HEK293T (cell line): ENCODE measurements at regions not wholly inside any gene's neighbourhood (a gene's known extent, or its start where the extent isn't known, plus 50 kb on each side); places are given as distances from the start of the nearest gene placed in this dataset.

Source experiments
- CTCF ChIA-PET: fragments of 350-600 bp; formaldehyde crosslinking; extraction: SDS; loops from one replicate; lab custom pipeline; 2021; ENCODE audit warnings: antibody characterized with exemption, inconsistent platforms; lab: Yijun Ruan, JAX
- POLR2A ChIA-PET: fragments of 350-600 bp; formaldehyde crosslinking; extraction: SDS; loops from one replicate; lab custom pipeline; 2020; ENCODE audit warnings: antibody characterized with exemption, inconsistent platforms; lab: Yijun Ruan, JAX
- DNase-seq: peaks from one replicate; pipeline ENCODE4 v3.0.0; 2012; ENCODE audit warnings: mixed read lengths; ENCODE audit errors: extremely low spot score
- ARNT ChIP-seq: fragments of 450-650 bp; IDR thresholded peaks from 2 replicates; pipeline ENCODE4 v1.6.1; 2017; ENCODE audit warnings: mild to moderate bottlenecking
- BHLHE40 ChIP-seq: fragments of 450-650 bp; IDR thresholded peaks from 2 replicates; pipeline ENCODE4 v1.6.1; 2016; ENCODE audit warnings: mild to moderate bottlenecking, moderate library complexity, borderline replicate concordance
- CTBP1 ChIP-seq: fragments of 450-650 bp; IDR thresholded peaks from 2 replicates; pipeline ENCODE4 v1.6.1; 2016; ENCODE audit warnings: borderline replicate concordance
- ELF4 ChIP-seq: fragments of 450-650 bp; IDR thresholded peaks from 2 replicates; pipeline ENCODE4 v1.6.1; 2017; ENCODE audit warnings: antibody characterized with exemption
- FOXA1 ChIP-seq: fragments of 450-650 bp; IDR thresholded peaks from 2 replicates; pipeline ENCODE4 v1.6.1; 2016; ENCODE audit warnings: mild to moderate bottlenecking
- FOXK2 ChIP-seq: fragments of 450-650 bp; IDR thresholded peaks from 2 replicates; pipeline ENCODE4 v1.6.1; 2016; ENCODE audit warnings: mild to moderate bottlenecking
- FOXM1 ChIP-seq: fragments of 450-650 bp; IDR thresholded peaks from 2 replicates; pipeline ENCODE4 v1.6.1; 2017; ENCODE audit warnings: mild to moderate bottlenecking, borderline replicate concordance
- HDGF ChIP-seq: fragments of 450-650 bp; IDR thresholded peaks from 2 replicates; pipeline ENCODE4 v1.6.1; 2017; ENCODE audit warnings: antibody characterized with exemption, borderline replicate concordance
- L3MBTL2 ChIP-seq: fragments of 450-650 bp; conservative IDR thresholded peaks from 2 replicates; pipeline ENCODE4 v1.6.1; 2016; ENCODE audit warnings: mild to moderate bottlenecking
- LEF1 ChIP-seq: fragments of 450-650 bp; IDR thresholded peaks from 2 replicates; pipeline ENCODE4 v1.6.1; 2017; ENCODE audit warnings: mild to moderate bottlenecking, borderline replicate concordance
- NFRKB ChIP-seq: fragments of 450-650 bp; IDR thresholded peaks from 2 replicates; pipeline ENCODE4 v1.6.1; 2016; ENCODE audit warnings: mild to moderate bottlenecking, moderate library complexity
- SP1 ChIP-seq: fragments of 450-650 bp; IDR thresholded peaks from 2 replicates; pipeline ENCODE4 v1.6.1; 2017
- SUZ12 ChIP-seq: fragments of 450-650 bp; IDR thresholded peaks from 2 replicates; pipeline ENCODE4 v1.6.1; 2016; ENCODE audit warnings: mild to moderate bottlenecking
- TARDBP ChIP-seq: fragments of 450-650 bp; IDR thresholded peaks from 2 replicates; pipeline ENCODE4 v1.6.1; 2016
- ZNF384 ChIP-seq: fragments of 450-650 bp; IDR thresholded peaks from 2 replicates; pipeline ENCODE4 v1.6.1; 2016
- TF ChIP-seq, protein P1 (sequence below): fragments of 450-650 bp; IDR thresholded peaks from 2 replicates; pipeline ENCODE4 v1.6.1; 2016

DNA sequence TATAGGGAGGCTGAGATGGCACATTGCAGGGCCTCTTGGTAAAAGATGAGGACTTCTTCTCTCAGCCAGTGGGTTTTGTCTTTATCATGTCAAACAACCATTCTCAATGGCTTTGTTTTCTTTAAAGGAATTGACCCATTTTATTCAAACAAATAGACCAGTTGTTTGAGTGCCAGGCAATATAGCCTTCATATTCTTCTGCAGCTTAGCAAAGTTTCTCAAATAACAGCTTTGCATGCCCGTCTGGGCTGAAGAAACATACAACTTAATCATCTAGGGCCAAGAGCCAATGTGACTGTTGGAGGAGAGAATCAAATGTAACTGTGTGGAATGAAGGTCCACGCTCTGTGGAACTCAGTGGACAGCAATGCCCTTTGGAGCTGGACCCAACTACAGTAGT lies 57.4 kb upstream of the ADRA1B start:
- no peak for DNase-seq
- POLR2A ChIA-PET, result no interaction called here
- CTCF ChIA-PET, result no interaction called here
- TF ChIP-seq BHLHE40, result no peak
- no peak for TF ChIP-seq FOXM1

DNA sequence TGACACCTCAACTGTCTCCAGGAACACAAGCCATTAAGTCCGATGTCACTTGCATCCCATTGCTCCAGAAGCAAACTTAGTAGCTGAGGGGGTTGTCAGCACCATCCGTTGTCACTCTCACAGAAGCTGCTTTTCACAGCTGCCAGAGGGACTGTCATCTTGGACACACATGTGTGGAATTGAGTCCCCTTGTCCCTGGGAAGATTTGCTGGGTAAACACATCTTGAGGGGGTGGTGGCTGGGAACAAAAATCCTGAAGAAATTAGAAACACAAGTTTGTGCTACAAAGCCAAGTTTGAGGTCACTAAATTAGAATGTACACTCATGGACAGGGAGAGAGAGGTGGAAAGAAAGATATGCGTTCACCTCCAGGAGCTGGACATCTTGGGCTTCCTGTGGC lies 55.2 kb upstream of the ADRA1B start:
- ChIA-PET CTCF (no interaction called here), POLR2A (no interaction called here)
- TF ChIP-seq TARDBP (no peak), BHLHE40 (no peak)
- DNase-seq, result no peak

DNA sequence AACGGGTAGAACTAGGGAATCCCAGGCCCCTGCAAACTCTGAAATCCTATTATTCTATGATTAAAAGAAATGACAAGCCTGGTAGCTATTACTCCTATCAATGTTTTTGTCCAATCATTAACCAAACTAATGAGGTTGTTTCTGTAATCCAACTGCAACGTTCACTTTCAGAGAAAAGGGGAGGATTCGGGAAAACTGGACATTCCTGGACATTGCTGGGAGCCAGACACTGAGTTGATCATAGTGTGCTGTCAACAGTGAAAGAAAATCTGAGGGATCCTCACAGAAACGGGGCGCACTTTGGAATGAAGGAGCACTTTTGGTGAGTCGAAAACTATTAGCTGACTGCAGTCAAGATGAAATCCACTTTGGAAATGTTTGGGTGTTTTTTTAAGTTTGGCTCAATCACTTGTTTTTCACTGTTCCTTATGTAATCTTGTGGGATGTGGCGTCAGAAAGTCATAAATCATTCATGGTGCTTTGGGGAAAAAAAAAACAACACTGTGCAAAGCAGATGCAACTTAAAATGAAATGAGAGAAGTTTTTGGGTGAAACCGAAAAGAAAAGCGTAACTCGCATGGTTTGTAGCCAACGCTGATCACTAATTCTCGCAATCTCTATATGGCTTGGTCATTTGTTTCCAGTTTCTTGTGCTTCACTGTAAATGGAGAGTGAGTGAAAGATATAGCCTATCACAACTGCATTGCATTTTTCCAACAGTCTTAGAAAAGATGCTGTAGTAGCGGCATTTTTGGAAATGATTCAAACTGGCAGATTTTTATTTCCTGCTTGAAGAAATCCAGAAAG lies 51.2 kb upstream of the ADRA1B start:
- no peak for DNase-seq
- TF ChIP-seq HDGF (no peak), LEF1 (no peak), FOXK2 (no peak)
- TF ChIP-seq, protein P1, sequence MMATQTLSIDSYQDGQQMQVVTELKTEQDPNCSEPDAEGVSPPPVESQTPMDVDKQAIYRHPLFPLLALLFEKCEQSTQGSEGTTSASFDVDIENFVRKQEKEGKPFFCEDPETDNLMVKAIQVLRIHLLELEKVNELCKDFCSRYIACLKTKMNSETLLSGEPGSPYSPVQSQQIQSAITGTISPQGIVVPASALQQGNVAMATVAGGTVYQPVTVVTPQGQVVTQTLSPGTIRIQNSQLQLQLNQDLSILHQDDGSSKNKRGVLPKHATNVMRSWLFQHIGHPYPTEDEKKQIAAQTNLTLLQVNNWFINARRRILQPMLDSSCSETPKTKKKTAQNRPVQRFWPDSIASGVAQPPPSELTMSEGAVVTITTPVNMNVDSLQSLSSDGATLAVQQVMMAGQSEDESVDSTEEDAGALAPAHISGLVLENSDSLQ, result peak; percentile 75
- CTCF ChIA-PET, result no interaction called here
- POLR2A ChIA-PET, result interaction anchor here (1.2 kb wide), 1 partner anchor 14 kb away, joined by 3 read pairs; no protein-coding TSS in a partner anchor

DNA sequence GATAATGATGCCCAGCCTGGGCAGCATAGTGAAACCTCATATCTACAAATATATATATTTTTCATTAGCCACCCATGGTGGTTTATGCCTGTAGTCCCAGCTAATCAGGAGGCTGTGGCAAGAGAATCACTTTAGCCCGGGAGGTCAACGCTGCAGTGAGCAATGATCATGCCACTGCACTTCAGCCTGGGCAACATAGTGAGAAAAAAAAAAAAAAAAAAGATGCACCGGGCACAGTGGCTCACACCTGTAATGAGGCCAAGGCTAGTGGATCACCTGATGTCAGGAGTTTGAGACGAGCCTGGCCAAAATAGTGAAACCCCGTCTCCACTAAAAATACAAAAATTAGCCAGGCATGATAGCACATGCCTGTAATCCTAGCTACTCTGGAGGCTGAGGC lies 50.2 kb upstream of the ADRA1B start:
- DNase-seq, result no peak
- ChIA-PET CTCF (interaction anchor here (0.7 kb wide), 1 partner anchor 73 kb away, joined by 3 read pairs; no protein-coding TSS in a partner anchor), POLR2A (no interaction called here)
- TF ChIP-seq FOXM1 (no peak), NFRKB (no peak), L3MBTL2 (no peak), HDGF (no peak), FOXK2 (no peak), ELF4 (no peak), ZNF384 (no peak), SUZ12 (no peak), LEF1 (no peak), ARNT (no peak), TARDBP (no peak), SP1 (no peak), BHLHE40 (no peak), FOXA1 (no peak), CTBP1 (no peak)
- TF ChIP-seq, protein P1, result no peak
